Adrenal gland (tissue), 5 donors: ENCODE measurements at regions not wholly inside any gene's neighbourhood (a gene's known extent, or its start where the extent isn't known, plus 50 kb on each side); places are given as distances from the start of the nearest gene placed in this dataset.

ENCODE experiments used
- POLR2A ChIP-seq, 2 donors: fragments of 450-650 bp; IDR thresholded peaks; one replicate each; pipeline ENCODE4 v1.6.1; 2017; ENCODE audit warnings: antibody characterized with exemption in 2 of 2, mild to moderate bottlenecking in 2 of 2, moderate library complexity in 1 of 2
- TF ChIP-seq, protein P1 (sequence below), 6 experiments: fragments of 450-650 bp in 4 of 6; fragments of 200-600 bp in 2 of 6; sonication (generic) in 1 of 6; IDR thresholded peaks; 1 replicate in 5 of 6; 2 replicates in 1 of 6; pipeline versions ENCODE4 v1.5.1 to v1.8.0; 2016 to 2021; ENCODE audit warnings: antibody characterized with exemption in 6 of 6, mild to moderate bottlenecking in 2 of 6, moderate library complexity in 1 of 6
- donor health status: DM: no; HTN: no; CAD: no.

DNA sequence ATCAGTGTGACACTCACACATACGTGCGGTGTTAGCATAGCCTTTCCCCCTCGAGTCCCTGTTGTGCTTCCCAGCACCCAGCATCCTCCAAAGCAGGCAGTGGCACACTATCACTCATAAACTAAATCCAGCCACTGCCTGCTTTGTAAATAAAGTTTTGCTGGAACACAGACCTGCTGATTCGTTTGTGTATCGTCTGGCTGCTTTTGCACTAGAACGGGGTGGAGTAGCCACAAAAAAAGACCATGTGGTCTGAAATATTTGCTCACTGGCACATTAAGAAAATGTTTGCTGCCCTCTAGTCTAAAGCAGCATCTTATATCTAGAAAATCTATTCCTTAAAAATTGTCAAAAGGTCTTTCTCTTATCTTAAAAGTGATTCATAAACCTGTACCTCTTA, 341.2 kb upstream of the ZFHX3 start:
- TF ChIP-seq, protein P1, sequence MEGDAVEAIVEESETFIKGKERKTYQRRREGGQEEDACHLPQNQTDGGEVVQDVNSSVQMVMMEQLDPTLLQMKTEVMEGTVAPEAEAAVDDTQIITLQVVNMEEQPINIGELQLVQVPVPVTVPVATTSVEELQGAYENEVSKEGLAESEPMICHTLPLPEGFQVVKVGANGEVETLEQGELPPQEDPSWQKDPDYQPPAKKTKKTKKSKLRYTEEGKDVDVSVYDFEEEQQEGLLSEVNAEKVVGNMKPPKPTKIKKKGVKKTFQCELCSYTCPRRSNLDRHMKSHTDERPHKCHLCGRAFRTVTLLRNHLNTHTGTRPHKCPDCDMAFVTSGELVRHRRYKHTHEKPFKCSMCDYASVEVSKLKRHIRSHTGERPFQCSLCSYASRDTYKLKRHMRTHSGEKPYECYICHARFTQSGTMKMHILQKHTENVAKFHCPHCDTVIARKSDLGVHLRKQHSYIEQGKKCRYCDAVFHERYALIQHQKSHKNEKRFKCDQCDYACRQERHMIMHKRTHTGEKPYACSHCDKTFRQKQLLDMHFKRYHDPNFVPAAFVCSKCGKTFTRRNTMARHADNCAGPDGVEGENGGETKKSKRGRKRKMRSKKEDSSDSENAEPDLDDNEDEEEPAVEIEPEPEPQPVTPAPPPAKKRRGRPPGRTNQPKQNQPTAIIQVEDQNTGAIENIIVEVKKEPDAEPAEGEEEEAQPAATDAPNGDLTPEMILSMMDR (IDR thresholded peaks at IDR 0.05), result no peak
- no peak for TF ChIP-seq POLR2A (IDR thresholded peaks at IDR 0.05)
